Activated CD8-positive, alpha-beta T cell treated with anti-CD3 and anti-CD28 coated beads for 36 hours (primary cell): ENCODE measurements at regions not wholly inside any gene's neighbourhood (a gene's known extent, or its start where the extent isn't known, plus 50 kb on each side); places are given as distances from the start of the nearest gene placed in this dataset.

Experiments used
- ATAC-seq: fragments of 200-7000 bp; cut with Tn5 transposase; one replicate; pipeline ENCODE4 v1.10.0; 2021; ENCODE audit warnings: mild to moderate bottlenecking, moderate library complexity
- CTCF ChIA-PET: fragments of 350-600 bp; sonication (Branson Sonifier 250); formaldehyde crosslinking; loops from one replicate; lab custom pipeline; 2021; ENCODE audit warnings: antibody characterized with exemption; lab: Charles Lee
- POLR2A ChIA-PET: fragments of 350-600 bp; sonication (Branson Sonifier 250); formaldehyde crosslinking; loops from one replicate; lab custom pipeline; 2021; ENCODE audit warnings: antibody characterized with exemption; lab: Charles Lee
- DNase-seq: peaks from one replicate; pipeline ENCODE4 v3.0.0-alpha.2; 2020
- H3K27ac Mint-ChIP-seq: one replicate; pipeline ENCODE4 v1.8.0; 2021; ENCODE audit warnings: mild to moderate bottlenecking, mixed read lengths
- H3K27me3 Mint-ChIP-seq: one replicate; pipeline ENCODE4 v1.8.0; 2021; ENCODE audit warnings: mixed read lengths
- H3K36me3 Mint-ChIP-seq: one replicate; pipeline ENCODE4 v1.8.0; 2021; ENCODE audit warnings: low read depth, mixed read lengths
- H3K4me1 Mint-ChIP-seq: one replicate; pipeline ENCODE4 v1.8.0; 2021; ENCODE audit warnings: low read depth, mixed read lengths
- H3K4me3 Mint-ChIP-seq: one replicate; pipeline ENCODE4 v1.8.0; 2021; ENCODE audit warnings: mild to moderate bottlenecking, moderate library complexity, mixed read lengths
- H3K9me3 Mint-ChIP-seq: one replicate; pipeline ENCODE4 v1.8.0; 2021; ENCODE audit warnings: mixed read lengths
- CTCF ChIP-seq: fragments of 200-600 bp; IDR thresholded peaks from one replicate; pipeline ENCODE4 v1.8.0; 2022; ENCODE audit warnings: antibody characterized with exemption, mild to moderate bottlenecking
- intact Hi-C: fragments of 100-400 bp; cut with micrococcal nuclease; formaldehyde crosslinking; loops from one replicate; pipeline ENCODE4 v1.10.0; 2022

- Mint-ChIP-seq H3K27me3 (no peaks in the 10 kb centered on the region), H3K36me3 (no peaks in the 10 kb centered on the region), H3K4me1 (no peaks in the 10 kb centered on the region), H3K9me3 (peaks cover 15% of the 10 kb centered on the region), H3K27ac (no peak overlapping the region), H3K4me3 (no peak overlapping the region)
- ATAC-seq (no peak), DNase-seq (no peak)
- no peak for TF ChIP-seq CTCF
- POLR2A ChIA-PET: no interaction called here
- CTCF ChIA-PET: no interaction called here
- intact Hi-C loops: no loop called here
Measured at GRCh38 chr4:188627892-188628291, 488.7 kb downstream of the TRIML1 start.

GRCh38 chr4:188639479-188640100, 500.3 kb downstream of the TRIML1 start:
- DNase-seq: no peak
- intact Hi-C loops: no loop called here
- no peak overlapping the region for H3K27ac Mint-ChIP-seq
- CTCF ChIA-PET: no interaction called here
- H3K27me3 Mint-ChIP-seq: no peaks in the 10 kb centered on the region
- ATAC-seq: no peak
- no peaks in the 10 kb centered on the region for H3K4me1 Mint-ChIP-seq
- no peak for TF ChIP-seq CTCF
- POLR2A ChIA-PET: no interaction called here
- no peaks in the 10 kb centered on the region for H3K36me3 Mint-ChIP-seq
- peaks cover 1% of the 10 kb centered on the region for H3K9me3 Mint-ChIP-seq
- no peak overlapping the region for H3K4me3 Mint-ChIP-seq

GRCh38 chr4:188647820-188648370, 508.7 kb downstream of the TRIML1 start:
- Mint-ChIP-seq H3K9me3 (peaks cover 12% of the 10 kb centered on the region), H3K27me3 (no peaks in the 10 kb centered on the region), H3K36me3 (no peaks in the 10 kb centered on the region), H3K27ac (no peak overlapping the region), H3K4me1 (no peaks in the 10 kb centered on the region), H3K4me3 (no peak overlapping the region)
- ChIA-PET POLR2A (no interaction called here), CTCF (no interaction called here)
- intact Hi-C loops: no loop called here
- ATAC-seq (no peak), DNase-seq (no peak)
- no peak for TF ChIP-seq CTCF

- intact Hi-C loops: no loop called here
- ATAC-seq: no peak
- Mint-ChIP-seq H3K27ac (no peak overlapping the region), H3K27me3 (no peaks in the 10 kb centered on the region), H3K36me3 (no peaks in the 10 kb centered on the region), H3K9me3 (peaks cover 15% of the 10 kb centered on the region), H3K4me3 (no peak overlapping the region), H3K4me1 (no peaks in the 10 kb centered on the region)
- no peak for TF ChIP-seq CTCF
- ChIA-PET POLR2A (no interaction called here), CTCF (no interaction called here)
- no peak for DNase-seq
Measured at GRCh38 chr4:188649635-188650034, 510.4 kb downstream of the TRIML1 start.

- Mint-ChIP-seq H3K4me3 (no peak overlapping the region), H3K9me3 (peaks cover 13% of the 10 kb centered on the region), H3K27me3 (no peaks in the 10 kb centered on the region), H3K36me3 (no peaks in the 10 kb centered on the region), H3K27ac (no peak overlapping the region), H3K4me1 (no peaks in the 10 kb centered on the region)
- TF ChIP-seq CTCF: no peak
- ATAC-seq: no peak
- DNase-seq: no peak
- CTCF ChIA-PET: no interaction called here
- intact Hi-C loops: no loop called here
- POLR2A ChIA-PET: no interaction called here
Measured at GRCh38 chr4:188650516-188650915, 511.3 kb downstream of the TRIML1 start.
